GM12873 (cell line): ENCODE measurements at regions not wholly inside any gene's neighbourhood (a gene's known extent, or its start where the extent isn't known, plus 50 kb on each side); places are given as distances from the start of the nearest gene placed in this dataset.

Source experiments
- CTCF ChIP-seq: IDR thresholded peaks from 2 replicates; pipeline ENCODE4 v1.5.1; 2012; ENCODE audit warnings: low read depth, mild to moderate bottlenecking, moderate library complexity, low read length, control low read depth; ENCODE audit not compliant: insufficient read depth; ENCODE audit errors: missing control alignments

GRCh38 chr5:66364186-66364585 lies 220.1 kb downstream of the SREK1 start:
- no peak for TF ChIP-seq CTCF

- TF ChIP-seq CTCF = no peak
These were observed 221.9 kb downstream of the SREK1 start for GRCh38 chr5:66365981-66366380.

GRCh38 chr5:66367814-66368541 lies 223.9 kb downstream of the SREK1 start:
- no peak for TF ChIP-seq CTCF

- TF ChIP-seq CTCF = no peak
These were observed 224.7 kb downstream of the SREK1 start for GRCh38 chr5:66368811-66369210.

- TF ChIP-seq CTCF = no peak
These were observed 218.4 kb upstream of the MAST4 start for GRCh38 chr5:66377747-66378146.

GRCh38 chr5:66378407-66378806 lies 217.8 kb upstream of the MAST4 start:
- TF ChIP-seq CTCF = no peak

- TF ChIP-seq CTCF = no peak
These were observed 214.0 kb upstream of the MAST4 start for GRCh38 chr5:66382152-66382551.
